Right ventricle myocardium superior (tissue), 1 donor: ENCODE measurements at regions not wholly inside any gene's neighbourhood (a gene's known extent, or its start where the extent isn't known, plus 50 kb on each side); places are given as distances from the start of the nearest gene placed in this dataset.
"Not testable (repeated sequence)": the region's sequence is repeated elsewhere in the genome, so short reads cannot be mapped to it uniquely, and the experiment has no call there.

Experiments
- ATAC-seq: fragments of 200-7000 bp; cut with Tn5 transposase; one replicate; pipeline ENCODE4 v1.9.1; 2020; ENCODE audit warnings: mild to moderate bottlenecking; ENCODE audit not compliant: poor library complexity
- DNase-seq: peaks from one replicate; pipeline ENCODE4 v3.0.0-alpha.2; 2020
- intact Hi-C: fragments of 100-400 bp; cut with DNase I; formaldehyde crosslinking; loops from one replicate; pipeline ENCODE4 v1.11.2; 2022
- donor health status: DM: no; HTN: yes; CAD: no; lungs with severe emphysema.

- intact Hi-C loops: no loop called here
- no peak for DNase-seq
- ATAC-seq: no peak
Measured at GRCh38 chr1:234920136-234920842, 208.3 kb downstream of the TOMM20 start.

GRCh38 chr1:234918961-234919761 lies 209.5 kb downstream of the TOMM20 start:
- peak; percentile 82 for DNase-seq
- intact Hi-C loops: loop anchor here (5.0 to 10.0 kb wide), 2 partner anchors 68 to 156 kb away; no protein-coding TSS in a partner anchor
- peak; percentile 56 for ATAC-seq

DNA sequence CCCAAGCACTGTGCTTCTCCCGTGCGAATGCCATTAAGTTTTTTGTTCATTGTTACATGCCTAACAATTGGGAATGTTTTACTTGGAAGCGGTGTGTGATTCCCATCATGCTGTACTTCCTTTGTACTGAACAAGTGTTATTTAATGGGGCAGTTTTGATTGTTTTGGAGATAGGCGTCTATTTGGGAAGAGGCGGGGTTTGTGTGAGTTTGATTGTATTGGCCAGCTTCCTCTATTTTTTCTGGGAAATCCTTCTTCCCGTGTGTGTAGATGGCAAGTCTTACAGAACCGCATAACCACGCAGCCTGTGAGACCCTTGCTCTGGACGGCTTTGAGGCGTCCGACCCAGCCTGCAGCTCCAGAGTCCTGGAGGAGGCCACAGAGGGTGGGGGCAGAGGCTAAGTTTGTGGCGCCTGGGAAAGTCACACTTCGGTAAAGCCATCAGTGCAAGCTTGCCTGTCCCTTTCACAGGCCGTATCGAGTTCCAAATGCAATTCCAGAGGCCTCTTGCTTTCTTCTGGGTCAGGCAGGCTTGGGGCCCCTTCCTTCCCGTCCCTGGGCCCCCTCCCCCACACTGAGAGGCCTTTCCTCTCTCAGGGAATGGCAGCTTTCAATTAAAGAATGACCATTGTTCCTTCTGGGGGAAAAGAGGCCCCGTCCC lies 210.3 kb downstream of the TOMM20 start:
- DNase-seq (peak; percentile 54), ATAC-seq (peak; percentile 5)
- intact Hi-C loops: loop anchor here (5.0 to 10.0 kb wide), 2 partner anchors 69 to 156 kb away; no protein-coding TSS in a partner anchor

GRCh38 chr1:234917495-234918180 lies 211.0 kb downstream of the TOMM20 start:
- ATAC-seq: no peak
- intact Hi-C loops: loop anchor here (5.0 to 10.0 kb wide), 2 partner anchors 70 to 157 kb away; no protein-coding TSS in a partner anchor
- DNase-seq: peak; percentile 50

DNA sequence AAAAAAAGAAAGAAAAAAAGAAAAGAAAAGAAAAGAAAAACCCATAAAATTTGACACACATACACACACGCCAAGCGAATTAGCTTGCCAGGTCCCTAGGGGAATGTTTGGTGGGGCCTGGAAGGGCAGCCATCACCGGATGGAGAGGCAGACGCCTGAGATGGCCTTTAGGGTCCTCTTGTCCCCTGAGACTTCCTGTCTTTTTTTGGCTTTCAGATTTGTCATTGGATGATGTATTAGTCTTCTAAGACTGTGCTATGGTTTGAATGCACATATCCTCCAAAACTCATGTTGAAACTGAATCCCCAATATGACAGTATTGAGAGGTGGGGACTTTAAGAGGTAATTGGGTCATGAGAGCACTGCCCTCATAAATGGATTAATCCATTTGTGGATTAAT lies 211.8 kb downstream of the TOMM20 start:
- intact Hi-C loops: loop anchor here (5.0 to 10.0 kb wide), 2 partner anchors 70 to 158 kb away; no protein-coding TSS in a partner anchor
- no peak for ATAC-seq

GRCh38 chr1:234915924-234916675 lies 212.5 kb downstream of the TOMM20 start:
- intact Hi-C loops: loop anchor here (5.0 to 10.0 kb wide), 2 partner anchors 71 to 159 kb away; no protein-coding TSS in a partner anchor
- DNase-seq: peak; percentile 53
- peak; percentile 65 for ATAC-seq

More for the DNA sequence above, 211.8 kb downstream of the TOMM20 start:
- no peak for DNase-seq

DNA sequence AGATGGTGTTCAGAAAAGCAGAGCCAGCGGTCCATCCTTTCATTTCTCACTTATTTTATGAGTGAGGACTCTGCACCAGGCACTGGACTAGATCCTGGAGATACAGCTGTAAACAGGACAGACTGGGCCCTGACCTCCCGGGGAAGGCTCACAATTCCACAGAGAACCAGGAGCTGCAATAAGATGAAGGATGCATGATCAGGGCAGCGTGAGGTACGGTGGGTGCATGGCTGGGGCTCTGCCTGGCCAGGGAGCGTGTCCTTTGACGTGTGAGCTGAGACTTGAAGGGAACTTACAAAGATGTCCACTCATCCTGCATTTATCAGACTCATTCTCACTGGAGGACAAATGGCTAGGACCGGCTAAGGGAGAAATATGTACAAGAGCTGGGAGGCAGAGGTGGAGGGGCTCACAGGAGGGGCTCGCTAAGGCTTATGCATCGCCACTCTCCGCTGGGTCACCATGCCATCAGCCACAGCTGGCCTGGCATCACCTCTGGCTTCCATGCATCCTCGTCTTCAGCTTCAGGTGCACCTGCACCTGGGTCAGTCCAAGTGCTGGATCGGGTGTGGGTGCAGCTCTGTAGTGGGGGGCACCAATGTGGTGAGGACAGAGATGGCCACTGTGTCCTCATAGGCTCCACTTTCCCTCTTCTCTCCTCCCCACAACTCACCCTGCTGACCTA lies 213.9 kb downstream of the TOMM20 start:
- intact Hi-C loops: loop anchor here (5.0 to 10.0 kb wide), 2 partner anchors 73 to 160 kb away; no protein-coding TSS in a partner anchor
- no peak for DNase-seq
- no peak for ATAC-seq

- DNase-seq: no peak
- no peak for ATAC-seq
- intact Hi-C loops: loop anchor here (10.0 kb wide), 1 partner anchor 161 kb away; no protein-coding TSS in a partner anchor
Measured at GRCh38 chr1:234913771-234914170, 214.9 kb downstream of the TOMM20 start.

GRCh38 chr1:234913278-234913649 lies 215.4 kb downstream of the TOMM20 start:
- DNase-seq: no peak
- intact Hi-C loops: loop anchor here (10.0 kb wide), 1 partner anchor 162 kb away; no protein-coding TSS in a partner anchor
- ATAC-seq: no peak

- ATAC-seq (peak; percentile 36), DNase-seq (no peak)
- intact Hi-C loops: loop anchor here (10.0 kb wide), 1 partner anchor 162 kb away; no protein-coding TSS in a partner anchor
Measured at GRCh38 chr1:234912548-234913277, 215.9 kb downstream of the TOMM20 start.

- peak; percentile 59 for DNase-seq
- intact Hi-C loops: loop anchor here (10.0 kb wide), 1 partner anchor 163 kb away; no protein-coding TSS in a partner anchor
Measured at GRCh38 chr1:234911787-234912186, 216.8 kb downstream of the TOMM20 start.

GRCh38 chr1:234911136-234911535 lies 217.5 kb downstream of the TOMM20 start:
- not testable (repeated sequence) for DNase-seq, ATAC-seq
- intact Hi-C loops: loop anchor here (10.0 kb wide), 1 partner anchor 164 kb away; no protein-coding TSS in a partner anchor

More at GRCh38 chr1:234911787-234912186, 216.8 kb downstream of the TOMM20 start:
- no peak for ATAC-seq

DNA sequence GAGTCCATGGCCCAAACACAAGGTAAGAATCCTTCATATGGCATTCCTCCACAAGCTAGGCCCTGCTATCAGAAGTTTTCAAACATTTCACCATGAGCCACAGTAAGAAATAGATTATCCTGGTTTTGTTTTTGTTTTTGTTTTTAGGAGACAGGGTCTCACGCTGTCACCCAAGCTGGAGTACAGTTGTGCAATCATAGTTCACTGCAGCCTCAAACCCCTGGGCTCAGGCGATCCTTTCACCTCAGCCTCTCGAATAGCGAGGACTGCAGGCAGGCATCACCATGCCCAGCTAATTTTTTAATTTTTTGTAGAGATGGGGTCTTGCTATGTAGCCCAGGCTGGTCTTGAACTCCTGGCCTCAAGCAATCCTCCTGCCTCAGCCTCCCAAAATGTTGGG lies 218.8 kb downstream of the TOMM20 start:
- DNase-seq: no peak
- no peak for ATAC-seq
- intact Hi-C loops: loop anchor here (10.0 kb wide), 1 partner anchor 165 kb away; no protein-coding TSS in a partner anchor

- no peak for ATAC-seq
- intact Hi-C loops: no loop called here
Measured at GRCh38 chr1:234909307-234909810, 219.3 kb downstream of the TOMM20 start.

GRCh38 chr1:234908571-234908970 lies 220.1 kb downstream of the TOMM20 start:
- intact Hi-C loops: no loop called here
- DNase-seq (no peak), ATAC-seq (no peak)

More at GRCh38 chr1:234909307-234909810, 219.3 kb downstream of the TOMM20 start:
- no peak for DNase-seq

DNA sequence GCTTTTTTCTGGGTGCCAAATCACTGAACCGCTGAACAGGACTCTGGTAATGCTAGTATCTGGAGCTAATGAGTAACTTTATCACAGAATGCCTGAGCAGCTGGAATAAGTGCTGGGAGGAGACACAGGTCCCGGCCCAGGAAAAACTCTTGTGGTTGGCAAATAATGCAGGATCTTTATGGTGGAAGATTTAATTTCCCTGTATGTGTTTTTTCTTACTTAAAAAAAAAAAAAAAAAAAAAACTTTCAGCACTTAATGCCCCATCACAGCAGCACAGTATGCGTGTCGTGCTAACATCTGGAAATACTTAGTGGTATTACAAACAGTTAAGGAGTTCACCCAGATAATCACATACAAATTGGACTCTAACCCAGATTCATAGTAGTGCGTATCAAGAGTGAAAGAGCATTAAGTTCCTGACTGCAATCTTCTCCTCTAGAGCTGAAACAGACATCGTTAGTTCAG lies 220.7 kb downstream of the TOMM20 start:
- intact Hi-C loops: no loop called here
- DNase-seq (no peak), ATAC-seq (peak; percentile 79)
